Ishikawa (cell line): ENCODE measurements at regions not wholly inside any gene's neighbourhood (a gene's known extent, or its start where the extent isn't known, plus 50 kb on each side); places are given as distances from the start of the nearest gene placed in this dataset.

Experiments used
- CEBPB ChIP-seq: IDR thresholded peaks from 2 replicates; pipeline ENCODE4 v1.6.1; 2012
- CREB1 ChIP-seq: IDR thresholded peaks from 2 replicates; pipeline ENCODE4 v1.6.1; 2012; ENCODE audit warnings: low read depth
- EGR1 ChIP-seq: IDR thresholded peaks from 2 replicates; pipeline ENCODE4 v1.6.1; 2012
- EP300 ChIP-seq: IDR thresholded peaks from 2 replicates; pipeline ENCODE4 v1.6.1; 2012; ENCODE audit warnings: borderline replicate concordance
- FOXM1 ChIP-seq: IDR thresholded peaks from 2 replicates; pipeline ENCODE4 v1.6.1; 2012; ENCODE audit warnings: low read depth, borderline replicate concordance
- MAX ChIP-seq: IDR thresholded peaks from 2 replicates; pipeline ENCODE4 v1.6.1; 2012
- NFIC ChIP-seq: IDR thresholded peaks from 2 replicates; pipeline ENCODE4 v1.6.1; 2012
- RAD21 ChIP-seq: IDR thresholded peaks from 2 replicates; pipeline ENCODE4 v1.6.1; 2012; ENCODE audit warnings: low read depth
- REST ChIP-seq: IDR thresholded peaks from 2 replicates; pipeline ENCODE4 v1.6.1; 2012; ENCODE audit warnings: low read depth, mild to moderate bottlenecking
- TAF1 ChIP-seq: IDR thresholded peaks from 2 replicates; pipeline ENCODE4 v1.6.1; 2012; ENCODE audit warnings: low read depth, mild to moderate bottlenecking
- TEAD4 ChIP-seq: IDR thresholded peaks from 2 replicates; pipeline ENCODE4 v1.6.1; 2012
- YY1 ChIP-seq: IDR thresholded peaks from 2 replicates; pipeline ENCODE4 v1.6.1; 2012; ENCODE audit warnings: low read depth
- ZBTB7A ChIP-seq: IDR thresholded peaks from 2 replicates; pipeline ENCODE4 v1.6.1; 2012; ENCODE audit warnings: low read depth

GRCh38 chr10:105868935-105869334 is 1227.8 kb downstream of the SORCS3 start:
- no peak for TF ChIP-seq CEBPB
- TF ChIP-seq TAF1 = no peak
- TF ChIP-seq REST = no peak
- no peak for TF ChIP-seq EP300
- no peak for TF ChIP-seq FOXM1
- TF ChIP-seq EGR1 = no peak
- TF ChIP-seq YY1 = no peak
- TF ChIP-seq CREB1 = no peak
- TF ChIP-seq TEAD4 = no peak
- no peak for TF ChIP-seq MAX
- TF ChIP-seq ZBTB7A = no peak
- TF ChIP-seq NFIC = no peak
- no peak for TF ChIP-seq RAD21
